H7 (cell line): ENCODE measurements at regions not wholly inside any gene's neighbourhood (a gene's known extent, or its start where the extent isn't known, plus 50 kb on each side); places are given as distances from the start of the nearest gene placed in this dataset.

Experiments
- DNase-seq: peaks from one replicate; pipeline ENCODE4 v3.0.0; 2012
- H3K27me3 ChIP-seq: 2 replicates; pipeline ENCODE4 v1.6.0; 2011; ENCODE audit warnings: mild to moderate bottlenecking, low read length; ENCODE audit not compliant: control insufficient read depth, insufficient read depth
- H3K36me3 ChIP-seq: replicated peaks from 2 replicates; pipeline ENCODE4 v1.5.1; 2011; ENCODE audit warnings: low read length; ENCODE audit not compliant: control insufficient read depth, insufficient read depth
- H3K4me3 ChIP-seq: 2 replicates; pipeline ENCODE4 v1.5.1; 2011; ENCODE audit warnings: low read depth, mild to moderate bottlenecking, control low read depth, low read length, moderate library complexity; ENCODE audit not compliant: insufficient read depth

- no peak overlapping the region for H3K4me3 ChIP-seq
- no peaks in the 10 kb centered on the region; the same call in 1 of the 2 replicates for H3K27me3 ChIP-seq
- no peaks in the 10 kb centered on the region for H3K36me3 ChIP-seq
- DNase-seq, result peak; percentile 61
These were observed 49.8 kb upstream of the PDZD8 start for GRCh38 chr10:117424883-117425649.
